HG02884 (cell line): ENCODE measurements at regions not wholly inside any gene's neighbourhood (a gene's known extent, or its start where the extent isn't known, plus 50 kb on each side); places are given as distances from the start of the nearest gene placed in this dataset.

ENCODE experiments used
- ATAC-seq: cut with Tn5 transposase; IDR thresholded peaks from one replicate; pipeline ENCODE4 v1.9.1; 2021; ENCODE audit warnings: mild to moderate bottlenecking, moderate library complexity; ENCODE audit not compliant: unreplicated experiment

GRCh38 chr3:74510261-74510818 is 104.1 kb downstream of the CNTN3 start:
- no peak for ATAC-seq

GRCh38 chr3:74507691-74508090 is 106.8 kb downstream of the CNTN3 start:
- ATAC-seq: no peak

GRCh38 chr3:74506246-74506645 is 108.2 kb downstream of the CNTN3 start:
- no peak for ATAC-seq

- ATAC-seq: no peak
These were observed 113.5 kb downstream of the CNTN3 start for GRCh38 chr3:74501007-74501406.

- no peak for ATAC-seq
These were observed 114.2 kb downstream of the CNTN3 start for GRCh38 chr3:74500257-74500656.

GRCh38 chr3:74491874-74492273 is 122.6 kb downstream of the CNTN3 start:
- no peak for ATAC-seq

- no peak for ATAC-seq
These were observed 125.2 kb downstream of the CNTN3 start for GRCh38 chr3:74489050-74489792.

GRCh38 chr3:74479915-74480314 is 134.5 kb downstream of the CNTN3 start:
- ATAC-seq: no peak

GRCh38 chr3:74470313-74470712 is 144.1 kb downstream of the CNTN3 start:
- no peak for ATAC-seq

GRCh38 chr3:74469713-74470112 is 144.7 kb downstream of the CNTN3 start:
- no peak for ATAC-seq

- ATAC-seq: no peak
These were observed 145.3 kb downstream of the CNTN3 start for GRCh38 chr3:74469151-74469550.

- ATAC-seq: no peak
These were observed 148.6 kb downstream of the CNTN3 start for GRCh38 chr3:74465715-74466410.

- no peak for ATAC-seq
These were observed 150.9 kb downstream of the CNTN3 start for GRCh38 chr3:74463515-74463914.

- no peak for ATAC-seq
These were observed 158.3 kb downstream of the CNTN3 start for GRCh38 chr3:74456166-74456565.

GRCh38 chr3:74447221-74447620 is 167.2 kb downstream of the CNTN3 start:
- ATAC-seq: no peak

GRCh38 chr3:74445541-74445940 is 168.9 kb downstream of the CNTN3 start:
- no peak for ATAC-seq

- no peak for ATAC-seq
These were observed 171.4 kb downstream of the CNTN3 start for GRCh38 chr3:74443102-74443501.

GRCh38 chr3:74442683-74443082 is 171.8 kb downstream of the CNTN3 start:
- no peak for ATAC-seq

GRCh38 chr3:74442068-74442467 is 172.4 kb downstream of the CNTN3 start:
- ATAC-seq: no peak

GRCh38 chr3:74436184-74436583 is 178.3 kb downstream of the CNTN3 start:
- ATAC-seq: no peak

- ATAC-seq: no peak
These were observed 178.8 kb downstream of the CNTN3 start for GRCh38 chr3:74435631-74436030.

- ATAC-seq: no peak
These were observed 180.1 kb downstream of the CNTN3 start for GRCh38 chr3:74434406-74434805.
